CD4-positive, CD25-positive, alpha-beta regulatory T cell (primary cell): ENCODE measurements at regions not wholly inside any gene's neighbourhood (a gene's known extent, or its start where the extent isn't known, plus 50 kb on each side); places are given as distances from the start of the nearest gene placed in this dataset.

Source experiments
- ATAC-seq, 2 donors: fragments of 150-1000 bp; cut with Tn5 transposase; one replicate each; pipeline ENCODE4 v1.10.0; 2021; ENCODE audit warnings: low read depth in 2 of 2, moderate number of reproducible peaks in 2 of 2, moderate library complexity in 1 of 2
- DNase-seq, 3 donors: peaks; one replicate each; pipeline versions ENCODE4 v3.0.0 to v3.0.0-alpha.2; 2012 to 2022; ENCODE audit warnings: mixed read lengths in 1 of 3
- H3K27ac ChIP-seq: one replicate; pipeline ENCODE4 v1.7.0; 2013; ENCODE audit warnings: mild to moderate bottlenecking, low read length; ENCODE audit not compliant: insufficient read depth, poor library complexity, severe bottlenecking
- H3K27me3 ChIP-seq: one replicate; pipeline ENCODE4 v1.7.0; 2013; ENCODE audit warnings: low read length; ENCODE audit not compliant: control insufficient read depth, insufficient read depth
- H3K36me3 ChIP-seq: one replicate; pipeline ENCODE4 v1.7.0; 2013; ENCODE audit warnings: mild to moderate bottlenecking, low read length, moderate library complexity; ENCODE audit not compliant: control insufficient read depth, insufficient read depth
- H3K4me1 ChIP-seq: 2 replicates; pipeline ENCODE4 v1.7.0; 2013; ENCODE audit warnings: mild to moderate bottlenecking, low read length; ENCODE audit not compliant: insufficient read depth, control insufficient read depth, poor library complexity, severe bottlenecking
- H3K4me3 ChIP-seq: one replicate; pipeline ENCODE4 v1.7.0; 2013; ENCODE audit warnings: low read depth, mild to moderate bottlenecking, low read length, moderate library complexity
- H3K9me3 ChIP-seq, 2 experiments: 1 replicate in 1 of 2; 2 replicates in 1 of 2; pipeline ENCODE4 v1.7.0; 2013; ENCODE audit warnings: low read length in 2 of 2, mild to moderate bottlenecking in 1 of 2, moderate library complexity in 1 of 2; ENCODE audit not compliant: control insufficient read depth in 2 of 2
- H3K27ac Mint-ChIP-seq, 3 donors: one replicate each; pipeline ENCODE4 v1.8.0; 2020 to 2022; ENCODE audit warnings: mild to moderate bottlenecking in 3 of 3, mixed read lengths in 3 of 3, moderate library complexity in 2 of 3
- H3K27me3 Mint-ChIP-seq: one replicate; pipeline ENCODE4 v1.8.0; 2022; ENCODE audit warnings: mild to moderate bottlenecking, mixed read lengths
- H3K36me3 Mint-ChIP-seq: one replicate; pipeline ENCODE4 v1.8.0; 2020; ENCODE audit warnings: mixed read lengths
- H3K4me1 Mint-ChIP-seq, 4 donors: one replicate each; pipeline ENCODE4 v1.8.0; 2020 to 2022; ENCODE audit warnings: mixed read lengths in 4 of 4, mild to moderate bottlenecking in 1 of 4
- H3K4me3 Mint-ChIP-seq, 4 donors: one replicate each; pipeline ENCODE4 v1.8.0; 2020 to 2022; ENCODE audit warnings: mild to moderate bottlenecking in 4 of 4, mixed read lengths in 4 of 4, moderate library complexity in 3 of 4
- H3K9me3 Mint-ChIP-seq, 7 donors: one replicate each; pipeline ENCODE4 v1.8.0; 2020 to 2022; ENCODE audit warnings: mixed read lengths in 7 of 7, mild to moderate bottlenecking in 3 of 7, moderate library complexity in 2 of 7

DNA sequence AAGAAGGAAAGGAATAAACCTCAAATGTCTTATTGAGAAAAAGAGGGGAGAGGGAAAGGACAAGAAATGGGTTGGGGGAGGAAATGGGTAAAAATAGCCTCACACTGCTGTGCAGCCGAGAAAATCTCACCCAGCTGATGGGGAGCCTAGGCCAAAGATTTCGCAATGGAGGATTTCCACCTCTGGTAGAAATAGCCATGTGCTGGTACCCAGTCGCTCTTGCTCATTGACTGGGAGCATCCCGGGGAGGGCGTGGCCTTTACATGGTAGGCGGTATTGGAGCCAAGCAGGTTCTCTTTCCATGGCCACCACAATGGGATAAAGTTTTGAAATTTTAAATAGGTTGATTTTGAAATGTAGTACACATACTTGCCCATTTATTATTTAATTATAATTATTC is 255.1 kb upstream of the LDB2 start:
- no peak overlapping the region for H3K27ac ChIP-seq
- H3K9me3 ChIP-seq: no peaks in the 10 kb centered on the region
- Mint-ChIP-seq H3K9me3 (peaks cover 0 to 17% (median 0%) of the 10 kb centered on the region in 7 donors), H3K4me1 (no peaks in the 10 kb centered on the region), H3K27ac (peak overlapping the region in 1 of 3 donors; percentile 74), H3K27me3 (no peaks in the 10 kb centered on the region), H3K36me3 (no peaks in the 10 kb centered on the region), H3K4me3 (no peak overlapping the region)
- no peak overlapping the region for H3K4me3 ChIP-seq
- no peaks in the 10 kb centered on the region for H3K27me3 ChIP-seq
- no peaks in the 10 kb centered on the region for H3K4me1 ChIP-seq
- H3K36me3 ChIP-seq: no peaks in the 10 kb centered on the region
- ATAC-seq (no peak), DNase-seq (no peak)

DNA sequence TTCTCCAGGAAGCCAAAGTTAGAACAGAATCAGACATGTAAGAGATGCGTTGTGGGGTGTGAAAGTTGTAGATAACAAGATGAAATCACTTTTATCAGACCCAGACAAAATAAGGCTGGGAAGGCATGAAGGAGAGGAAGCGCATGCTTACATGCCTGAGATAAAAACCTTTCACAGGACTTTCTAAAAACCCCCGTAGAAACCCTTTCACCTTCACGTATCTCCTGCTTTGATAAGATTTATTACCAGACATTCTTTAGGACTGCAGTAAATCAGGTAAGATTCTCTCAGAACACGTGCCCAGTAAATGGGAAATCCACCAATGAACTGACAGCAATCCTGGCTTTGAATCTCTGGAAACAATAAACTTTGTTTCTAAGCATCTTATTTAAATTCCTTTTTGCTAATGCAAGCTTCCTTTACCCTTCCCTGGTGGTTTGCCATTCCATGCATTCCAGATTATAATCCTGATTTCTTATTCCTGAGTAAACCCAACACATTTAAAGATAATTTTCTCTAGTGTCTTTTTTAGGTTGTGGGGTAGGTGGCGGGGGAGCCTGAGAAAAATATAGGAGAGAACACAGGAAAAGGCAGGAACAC is 254.6 kb upstream of the LDB2 start:
- Histone ChIP-seq H3K27me3 (no peaks in the 10 kb centered on the region), H3K27ac (no peak overlapping the region), H3K4me3 (no peak overlapping the region), H3K36me3 (no peaks in the 10 kb centered on the region), H3K4me1 (no peaks in the 10 kb centered on the region), H3K9me3 (no peaks in the 10 kb centered on the region)
- H3K9me3 Mint-ChIP-seq: peaks cover 0 to 14% (median 0%) of the 10 kb centered on the region in 7 donors
- H3K4me3 Mint-ChIP-seq: no peak overlapping the region
- H3K27me3 Mint-ChIP-seq: no peaks in the 10 kb centered on the region
- H3K36me3 Mint-ChIP-seq: no peaks in the 10 kb centered on the region
- no peak for ATAC-seq
- no peak for DNase-seq
- H3K27ac Mint-ChIP-seq: peak overlapping the region in 1 of 3 donors; percentile 74
- no peaks in the 10 kb centered on the region for H3K4me1 Mint-ChIP-seq

DNA sequence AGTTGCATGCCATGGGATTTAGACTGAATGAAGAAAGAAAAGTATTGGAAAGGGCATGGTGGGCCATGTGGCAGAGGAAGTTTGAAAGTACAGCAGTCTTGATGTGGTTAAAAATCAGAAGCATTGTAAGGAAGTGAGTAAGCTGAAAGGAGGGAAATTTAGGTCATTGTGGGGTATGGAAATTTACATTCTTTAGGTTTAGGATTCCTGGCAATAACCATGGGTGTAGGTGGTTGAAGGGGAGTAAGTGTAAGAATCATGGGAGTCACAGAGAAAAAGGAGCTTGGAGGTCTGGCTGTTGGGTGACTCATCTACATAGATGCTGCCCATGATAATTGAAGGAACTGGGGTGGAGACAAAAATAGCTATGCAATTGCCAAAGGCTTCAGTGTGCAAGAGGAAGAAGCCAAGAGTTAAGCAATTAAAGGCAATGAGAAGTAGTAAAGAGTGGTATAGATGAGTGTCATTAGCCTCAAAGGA is 243.8 kb upstream of the LDB2 start:
- DNase-seq (no peak), ATAC-seq (no peak)
- Mint-ChIP-seq H3K36me3 (no peaks in the 10 kb centered on the region), H3K9me3 (peaks cover 0 to 16% (median 8%) of the 10 kb centered on the region in 7 donors), H3K4me1 (no peaks in the 10 kb centered on the region), H3K27me3 (no peaks in the 10 kb centered on the region), H3K27ac (no peak overlapping the region), H3K4me3 (no peak overlapping the region)
- H3K9me3 ChIP-seq: peaks cover 0 to 4% of the 10 kb centered on the region in 2 experiments
- no peaks in the 10 kb centered on the region for H3K4me1 ChIP-seq
- no peaks in the 10 kb centered on the region for H3K36me3 ChIP-seq
- H3K4me3 ChIP-seq: no peak overlapping the region
- no peak overlapping the region for H3K27ac ChIP-seq
- H3K27me3 ChIP-seq: no peaks in the 10 kb centered on the region

DNA sequence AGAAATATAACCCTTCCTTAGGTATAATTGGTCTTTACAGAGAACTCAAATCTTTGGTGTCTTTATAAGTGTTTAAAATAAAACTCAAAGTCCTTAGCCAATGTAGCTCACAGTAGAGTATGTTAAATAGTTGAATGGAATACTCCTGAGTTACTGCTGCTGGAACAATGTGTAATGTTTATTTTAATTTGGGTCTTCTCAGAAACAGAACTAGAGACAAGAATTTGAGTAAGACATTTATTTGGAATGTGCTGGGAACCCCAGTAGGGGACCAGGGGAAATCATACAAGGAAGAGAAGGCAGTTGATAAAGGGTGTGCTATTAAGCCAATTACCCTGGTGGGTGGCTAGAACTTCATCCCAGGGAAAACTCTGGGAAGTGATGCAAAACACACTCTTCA is 240.4 kb upstream of the LDB2 start:
- H3K27ac ChIP-seq: no peak overlapping the region
- H3K36me3 Mint-ChIP-seq: no peaks in the 10 kb centered on the region
- no peak overlapping the region for H3K4me3 ChIP-seq
- H3K4me1 Mint-ChIP-seq: no peaks in the 10 kb centered on the region
- peaks cover 4% of the 10 kb centered on the region for H3K27me3 Mint-ChIP-seq
- no peak overlapping the region for H3K4me3 Mint-ChIP-seq
- DNase-seq (no peak), ATAC-seq (no peak)
- no peaks in the 10 kb centered on the region for H3K4me1 ChIP-seq
- no peaks in the 10 kb centered on the region for H3K36me3 ChIP-seq
- H3K9me3 ChIP-seq: peaks cover 0 to 4% of the 10 kb centered on the region in 2 experiments
- H3K9me3 Mint-ChIP-seq: peaks cover 0 to 17% (median 9%) of the 10 kb centered on the region in 7 donors
- no peak overlapping the region for H3K27ac Mint-ChIP-seq
- H3K27me3 ChIP-seq: no peaks in the 10 kb centered on the region

DNA sequence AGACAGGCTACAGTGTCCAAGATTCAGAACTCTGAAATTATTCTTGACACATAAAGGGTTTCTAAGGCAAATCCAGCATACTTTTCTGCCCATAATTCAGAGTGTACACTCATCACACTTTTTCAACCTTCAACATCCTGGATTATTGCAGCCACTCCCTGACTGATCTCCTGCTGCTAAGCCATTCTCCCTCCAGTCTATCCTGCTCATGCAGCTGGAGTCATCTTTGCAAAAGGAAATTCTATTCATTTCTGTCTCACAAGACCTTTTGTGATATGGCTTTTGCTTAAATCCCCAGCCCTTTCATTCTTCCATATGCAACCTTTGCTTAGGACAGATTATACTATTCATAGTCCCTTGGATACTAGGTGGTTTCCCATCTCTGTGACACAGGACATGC is 236.1 kb upstream of the LDB2 start:
- peaks cover 0 to 4% of the 10 kb centered on the region in 2 experiments for H3K9me3 ChIP-seq
- no peak overlapping the region for H3K27ac Mint-ChIP-seq
- H3K4me3 Mint-ChIP-seq: no peak overlapping the region
- no peaks in the 10 kb centered on the region for H3K36me3 ChIP-seq
- peaks cover 0 to 12% (median 7%) of the 10 kb centered on the region in 7 donors for H3K9me3 Mint-ChIP-seq
- no peaks in the 10 kb centered on the region for H3K27me3 ChIP-seq
- no peak for DNase-seq
- no peaks in the 10 kb centered on the region for H3K36me3 Mint-ChIP-seq
- ATAC-seq: no peak
- H3K4me3 ChIP-seq: no peak overlapping the region
- no peaks in the 10 kb centered on the region for H3K4me1 Mint-ChIP-seq
- no peak overlapping the region for H3K27ac ChIP-seq
- no peaks in the 10 kb centered on the region for H3K4me1 ChIP-seq
- H3K27me3 Mint-ChIP-seq: peaks cover 4% of the 10 kb centered on the region

DNA sequence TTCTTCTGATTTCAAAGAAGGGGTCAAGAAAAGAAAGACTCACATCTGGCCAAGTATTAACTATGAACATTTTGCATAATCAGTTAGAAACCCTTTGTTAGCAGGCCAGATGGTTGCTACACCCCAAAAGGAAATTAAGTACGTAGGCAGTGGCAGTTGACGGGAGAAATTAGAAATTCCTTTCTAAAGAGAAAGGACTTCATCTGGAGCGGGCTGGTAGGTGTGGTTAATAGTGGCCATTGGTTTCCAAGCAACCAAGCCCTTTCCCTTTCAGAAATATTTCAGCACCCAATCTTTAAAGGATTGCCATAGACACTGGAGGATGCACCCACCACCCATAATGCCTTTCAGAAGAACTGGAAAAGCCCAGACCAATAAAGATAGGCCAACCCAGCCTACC is 235.7 kb upstream of the LDB2 start:
- H3K36me3 ChIP-seq: no peaks in the 10 kb centered on the region
- no peak overlapping the region for H3K27ac Mint-ChIP-seq
- H3K4me1 ChIP-seq: no peaks in the 10 kb centered on the region
- H3K27ac ChIP-seq: no peak overlapping the region
- no peaks in the 10 kb centered on the region for H3K36me3 Mint-ChIP-seq
- no peak overlapping the region for H3K4me3 ChIP-seq
- H3K4me1 Mint-ChIP-seq: no peaks in the 10 kb centered on the region
- H3K4me3 Mint-ChIP-seq: no peak overlapping the region
- H3K9me3 Mint-ChIP-seq: peaks cover 0 to 8% (median 7%) of the 10 kb centered on the region in 7 donors
- H3K9me3 ChIP-seq: peaks cover 0 to 2% of the 10 kb centered on the region in 2 experiments
- DNase-seq (no peak), ATAC-seq (no peak)
- peaks cover 4% of the 10 kb centered on the region for H3K27me3 Mint-ChIP-seq
- no peaks in the 10 kb centered on the region for H3K27me3 ChIP-seq

DNA sequence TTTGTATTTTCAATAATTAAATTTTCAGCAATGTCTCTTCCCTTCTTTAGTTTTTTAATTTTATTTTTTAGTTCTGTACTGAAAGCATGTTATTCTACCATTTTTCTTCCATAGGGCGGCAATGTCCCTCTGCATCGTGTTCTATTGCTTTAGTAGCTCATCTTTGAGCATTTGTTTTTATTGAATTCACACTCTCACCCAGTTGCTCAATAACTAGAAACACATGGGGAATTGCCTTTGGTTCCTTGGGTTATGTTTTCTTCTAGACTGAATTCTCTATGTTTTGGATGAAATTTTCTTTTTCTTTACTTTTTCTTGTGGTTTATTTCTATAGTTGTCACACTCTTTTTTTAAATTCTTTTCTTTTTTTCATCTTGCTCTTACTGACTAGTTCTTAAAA is 233.8 kb upstream of the LDB2 start:
- no peaks in the 10 kb centered on the region for H3K4me1 Mint-ChIP-seq
- no peak for ATAC-seq
- H3K27ac Mint-ChIP-seq: no peak overlapping the region

DNA sequence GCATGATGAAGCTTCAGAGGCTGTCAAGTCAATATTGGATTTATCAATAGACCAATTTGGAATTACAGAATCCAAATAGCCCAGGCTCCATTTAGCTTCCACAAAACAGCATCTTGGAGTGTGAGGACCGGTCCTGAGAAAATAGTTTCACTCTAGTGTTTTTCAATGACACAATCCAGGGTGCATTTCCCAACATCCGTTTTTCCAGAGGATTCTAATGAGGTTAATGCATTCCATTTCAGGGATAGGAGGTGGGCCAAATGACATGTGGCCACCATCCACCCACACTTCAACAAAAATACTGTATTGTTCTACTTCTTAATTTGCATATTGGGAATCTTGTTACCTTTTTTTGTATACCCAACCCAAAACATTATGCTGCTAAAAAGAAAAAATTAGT is 229.8 kb upstream of the LDB2 start:
- Histone ChIP-seq H3K4me3 (no peak overlapping the region), H3K9me3 (no peaks in the 10 kb centered on the region), H3K27ac (no peak overlapping the region), H3K27me3 (no peaks in the 10 kb centered on the region), H3K4me1 (no peaks in the 10 kb centered on the region), H3K36me3 (no peaks in the 10 kb centered on the region)
- Mint-ChIP-seq H3K36me3 (no peaks in the 10 kb centered on the region), H3K4me1 (no peaks in the 10 kb centered on the region), H3K9me3 (peaks cover 0 to 2% (median 0%) of the 10 kb centered on the region in 7 donors), H3K27me3 (no peaks in the 10 kb centered on the region), H3K4me3 (no peak overlapping the region), H3K27ac (no peak overlapping the region)
- no peak for DNase-seq
- ATAC-seq: no peak

More for the DNA sequence above, 233.8 kb upstream of the LDB2 start:
- no peak overlapping the region for H3K4me3 ChIP-seq
- no peaks in the 10 kb centered on the region for H3K4me1 ChIP-seq
- no peaks in the 10 kb centered on the region for H3K9me3 ChIP-seq
- Mint-ChIP-seq H3K36me3 (no peaks in the 10 kb centered on the region), H3K27me3 (peaks cover 4% of the 10 kb centered on the region), H3K4me3 (no peak overlapping the region), H3K9me3 (peaks cover 0 to 5% (median 3%) of the 10 kb centered on the region in 7 donors)
- no peak for DNase-seq
- no peaks in the 10 kb centered on the region for H3K27me3 ChIP-seq
- H3K27ac ChIP-seq: no peak overlapping the region
- H3K36me3 ChIP-seq: no peaks in the 10 kb centered on the region
